ENCODE measurements at regions not wholly inside any gene's neighbourhood (a gene's known extent, or its start where the extent isn't known, plus 50 kb on each side); places are given as distances from the start of the nearest gene placed in this dataset.

DNA sequence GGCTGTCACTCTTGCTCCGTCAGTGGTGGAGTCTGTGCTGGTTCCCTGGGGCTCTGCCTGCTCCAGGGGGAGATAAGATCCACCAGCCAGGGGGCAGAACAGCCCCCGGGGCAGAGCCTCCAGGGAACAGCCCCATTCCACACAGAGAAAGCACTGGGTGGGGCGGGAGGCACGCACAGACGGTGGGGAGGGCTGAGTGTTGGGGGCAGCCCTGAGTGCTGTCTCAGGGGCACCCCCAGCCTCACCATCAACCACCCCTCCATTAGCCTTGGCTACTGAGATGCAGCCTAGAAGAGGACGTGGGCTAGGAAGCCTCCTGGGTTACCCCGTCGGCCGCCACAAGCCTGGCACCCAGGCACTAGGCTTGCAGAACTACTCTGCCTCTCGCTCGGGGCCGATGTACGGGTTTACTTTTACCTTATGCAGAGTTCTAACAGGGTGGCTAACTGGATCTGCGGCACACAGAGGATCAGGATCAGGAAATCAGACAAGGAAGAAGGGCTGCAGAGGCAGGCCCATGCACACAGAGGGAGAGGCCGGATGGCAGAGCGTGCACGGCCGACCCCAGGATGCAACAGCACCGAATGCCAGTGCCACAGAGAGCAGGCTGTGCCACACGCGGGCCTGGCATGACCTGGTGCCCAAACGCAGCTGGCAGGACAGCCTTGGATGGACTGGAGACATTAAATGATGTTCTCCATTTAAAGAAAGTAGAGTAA lies 140.5 kb downstream of the CTTN start:
- H3K4me3 ChIP-seq (ENCODE audit: low read depth, low read length) = no peak overlapping the region
- no peaks in the 10 kb centered on the region for H3K4me1 ChIP-seq
- Mint-ChIP-seq H3K27ac (ENCODE audit: unreplicated experiment) (peak overlapping the region; percentile 33), H3K9me3 (ENCODE audit: unreplicated experiment) (peaks cover 12% of the 10 kb centered on the region), H3K4me3 (ENCODE audit: unreplicated experiment) (no peak overlapping the region), H3K36me3 (ENCODE audit: insufficient read depth, unreplicated experiment) (peaks cover 17% of the 10 kb centered on the region), H3K27me3 (ENCODE audit: insufficient read depth, unreplicated experiment) (no peaks in the 10 kb centered on the region), H3K4me1 (ENCODE audit: low read depth, unreplicated experiment) (no peaks in the 10 kb centered on the region)
- intact Hi-C loops (cut with micrococcal nuclease; ENCODE audit: unreplicated experiment) = no loop called here
- POLR2A ChIA-PET = no interaction called here
- H3K9me3 ChIP-seq = no peaks in the 10 kb centered on the region
- no peaks in the 10 kb centered on the region for H3K36me3 ChIP-seq (ENCODE audit: control insufficient read depth, insufficient read depth, low read length)
- TF ChIP-seq CTCF (IDR thresholded peaks at IDR 0.05; ENCODE audit: insufficient read depth in 1 of 2, low read depth in 1 of 2, low read length in 1 of 2, severe bottlenecking in 1 of 2, unreplicated experiment in 1 of 2) = no peak
- no peaks in the 10 kb centered on the region for H3K27me3 ChIP-seq (replicated peaks; ENCODE audit: control insufficient read depth, insufficient read depth, low read length)
- BruUV-seq (replicated peaks) = no TSS peak
- peak in 1 of 2 experiments; percentile 34 for DNase-seq
- CTCF ChIA-PET = interaction anchor here (0.6 kb wide), 1 partner anchor 276 kb away, joined by 3 read pairs; no protein-coding TSS in a partner anchor

GRCh38 chr11:70539360-70540095 lies 141.2 kb downstream of the CTTN start:
- Mint-ChIP-seq H3K27ac (ENCODE audit: unreplicated experiment) (peak overlapping the region; percentile 33), H3K36me3 (ENCODE audit: insufficient read depth, unreplicated experiment) (peaks cover 21% of the 10 kb centered on the region), H3K4me1 (ENCODE audit: low read depth, unreplicated experiment) (no peaks in the 10 kb centered on the region), H3K4me3 (ENCODE audit: unreplicated experiment) (no peak overlapping the region), H3K9me3 (ENCODE audit: unreplicated experiment) (peaks cover 12% of the 10 kb centered on the region), H3K27me3 (ENCODE audit: insufficient read depth, unreplicated experiment) (no peaks in the 10 kb centered on the region)
- Histone ChIP-seq H3K27me3 (replicated peaks; ENCODE audit: control insufficient read depth, insufficient read depth, low read length) (no peaks in the 10 kb centered on the region), H3K4me1 (no peaks in the 10 kb centered on the region), H3K9me3 (no peaks in the 10 kb centered on the region), H3K36me3 (ENCODE audit: control insufficient read depth, insufficient read depth, low read length) (no peaks in the 10 kb centered on the region), H3K4me3 (ENCODE audit: low read depth, low read length) (no peak overlapping the region)
- no peak for DNase-seq
- ChIA-PET POLR2A (no interaction called here), CTCF (no interaction called here)
- no TSS peak for BruUV-seq (replicated peaks)
- TF ChIP-seq CTCF (IDR thresholded peaks at IDR 0.05; ENCODE audit: insufficient read depth in 1 of 2, low read depth in 1 of 2, low read length in 1 of 2, severe bottlenecking in 1 of 2, unreplicated experiment in 1 of 2) = no peak
- intact Hi-C loops (cut with micrococcal nuclease; ENCODE audit: unreplicated experiment) = no loop called here

- no peak overlapping the region for H3K27ac Mint-ChIP-seq (ENCODE audit: unreplicated experiment)
- POLR2A ChIA-PET = no interaction called here
Observed at GRCh38 chr11:70540196-70540595, 141.9 kb downstream of the CTTN start.

More at GRCh38 chr11:70540196-70540595, 141.9 kb downstream of the CTTN start:
- Histone ChIP-seq H3K36me3 (ENCODE audit: control insufficient read depth, insufficient read depth, low read length) (no peaks in the 10 kb centered on the region), H3K9me3 (no peaks in the 10 kb centered on the region), H3K4me1 (no peaks in the 10 kb centered on the region), H3K27me3 (replicated peaks; ENCODE audit: control insufficient read depth, insufficient read depth, low read length) (no peaks in the 10 kb centered on the region), H3K4me3 (ENCODE audit: low read depth, low read length) (no peak overlapping the region)
- Mint-ChIP-seq H3K4me1 (ENCODE audit: low read depth, unreplicated experiment) (no peaks in the 10 kb centered on the region), H3K36me3 (ENCODE audit: insufficient read depth, unreplicated experiment) (peaks cover 21% of the 10 kb centered on the region), H3K9me3 (ENCODE audit: unreplicated experiment) (peaks cover 6% of the 10 kb centered on the region), H3K27me3 (ENCODE audit: insufficient read depth, unreplicated experiment) (no peaks in the 10 kb centered on the region), H3K4me3 (ENCODE audit: unreplicated experiment) (no peak overlapping the region)
- intact Hi-C loops (cut with micrococcal nuclease; ENCODE audit: unreplicated experiment) = no loop called here
- DNase-seq = no peak
- CTCF ChIA-PET = no interaction called here
- TF ChIP-seq CTCF (IDR thresholded peaks at IDR 0.05; ENCODE audit: insufficient read depth in 1 of 2, low read depth in 1 of 2, low read length in 1 of 2, severe bottlenecking in 1 of 2, unreplicated experiment in 1 of 2) = no peak
- BruUV-seq (replicated peaks) = no TSS peak

Measured in Caco-2 (cell line).